IMR-90 (cell line): ENCODE measurements at regions not wholly inside any gene's neighbourhood (a gene's known extent, or its start where the extent isn't known, plus 50 kb on each side); places are given as distances from the start of the nearest gene placed in this dataset.
"Not testable (repeated sequence)": the region's sequence is repeated elsewhere in the genome, so short reads cannot be mapped to it uniquely, and the experiment has no call there.

Experiments used
- ATAC-seq: fragments of 200-7000 bp; cut with Tn5 transposase; 2 replicates; pipeline ENCODE4 v1.9.1; 2020; ENCODE audit warnings: low read depth, mild to moderate bottlenecking, moderate library complexity
- BruUV-seq: library from RNA; stranded (reverse); fragments of 400-500 nt; replicated peaks from 2 replicates; lab custom pipeline; 2021; lab: Mats Ljungman, UMichigan
- CTCF ChIA-PET: fragments of 300-600 bp; formaldehyde crosslinking; extraction: SDS; loops from one replicate; lab custom pipeline; 2021; ENCODE audit warnings: antibody characterized with exemption; lab: Yijun Ruan, JAX
- POLR2A ChIA-PET: fragments of 300-600 bp; sonication (Branson Sonifier 250); formaldehyde crosslinking; loops from one replicate; lab custom pipeline; 2022; ENCODE audit warnings: antibody characterized with exemption; ENCODE audit not compliant: unreplicated experiment; lab: Charles Lee
- DNase-seq: peaks from one replicate; pipeline ENCODE4 v3.0.0; 2013
- H2AFZ ChIP-seq: replicated peaks from 2 replicates; pipeline ENCODE3; 2013; ENCODE audit warnings: low read length, mild to moderate bottlenecking; ENCODE audit not compliant: poor library complexity
- H2AK5ac ChIP-seq: 2 replicates; pipeline ENCODE4 v1.6.1; 2013; ENCODE audit warnings: low read depth, low read length, inconsistent platforms
- H2AK9ac ChIP-seq: replicated peaks from 2 replicates; pipeline ENCODE3; 2013; ENCODE audit warnings: mild to moderate bottlenecking, low read depth, low read length, moderate library complexity; ENCODE audit not compliant: poor library complexity
- H2BK120ac ChIP-seq: 2 replicates; pipeline ENCODE4 v1.6.1; 2013; ENCODE audit warnings: low read depth, low read length, inconsistent platforms
- H2BK15ac ChIP-seq: 3 replicates; pipeline ENCODE4 v1.6.1; 2013; ENCODE audit warnings: low read depth, low read length, inconsistent platforms
- H2BK20ac ChIP-seq: 2 replicates; pipeline ENCODE4 v1.6.1; 2013; ENCODE audit warnings: low read depth, mild to moderate bottlenecking, inconsistent platforms, low read length, moderate library complexity
- H2BK5ac ChIP-seq: 2 replicates; pipeline ENCODE4 v1.6.1; 2013; ENCODE audit warnings: mild to moderate bottlenecking, low read depth, low read length, inconsistent platforms; ENCODE audit not compliant: poor library complexity, severe bottlenecking
- H3K14ac ChIP-seq: replicated peaks from 2 replicates; pipeline ENCODE4 v1.6.1; 2013; ENCODE audit warnings: low read depth, low read length, inconsistent platforms
- H3K18ac ChIP-seq: 2 replicates; pipeline ENCODE4 v1.6.1; 2013; ENCODE audit warnings: low read depth, low read length, control low read depth
- H3K23ac ChIP-seq: 2 replicates; pipeline ENCODE4 v1.6.1; 2013; ENCODE audit warnings: low read depth, low read length, inconsistent platforms
- H3K27ac ChIP-seq: 2 replicates; pipeline ENCODE4 v1.5.1; 2013; ENCODE audit warnings: mild to moderate bottlenecking, control low read depth, low read length; ENCODE audit not compliant: insufficient read depth
- H3K27me3 ChIP-seq: 2 replicates; pipeline ENCODE4 v1.6.1; 2013; ENCODE audit warnings: low read length; ENCODE audit not compliant: control insufficient read depth, insufficient read depth
- H3K36me3 ChIP-seq: 2 replicates; pipeline ENCODE4 v1.6.1; 2013; ENCODE audit warnings: low read length, mixed read lengths; ENCODE audit not compliant: control insufficient read depth, insufficient read depth
- H3K4ac ChIP-seq: 2 replicates; pipeline ENCODE4 v1.6.1; 2013; ENCODE audit warnings: low read depth, low read length, inconsistent platforms
- H3K4me1 ChIP-seq: 2 replicates; pipeline ENCODE4 v1.6.1; 2013; ENCODE audit warnings: low read length, mixed read lengths; ENCODE audit not compliant: control insufficient read depth, insufficient read depth
- H3K4me2 ChIP-seq: 2 replicates; pipeline ENCODE4 v1.6.1; 2013; ENCODE audit warnings: low read depth, mild to moderate bottlenecking, control low read depth, low read length, moderate library complexity
- H3K4me3 ChIP-seq: 2 replicates; pipeline ENCODE4 v1.5.1; 2013; ENCODE audit warnings: low read depth, mild to moderate bottlenecking, control low read depth, low read length, moderate library complexity; ENCODE audit not compliant: insufficient read depth
- H3K56ac ChIP-seq: 2 replicates; pipeline ENCODE4 v1.6.1; 2013; ENCODE audit warnings: low read length, inconsistent platforms; ENCODE audit not compliant: insufficient read depth; ENCODE audit errors: extremely low read depth
- H3K79me1 ChIP-seq, 2 experiments: 2 replicates each; pipeline ENCODE4 v1.6.1; 2013; ENCODE audit warnings: low read length in 2 of 2, inconsistent platforms in 1 of 2, low read depth in 1 of 2
- H3K9ac ChIP-seq: 2 replicates; pipeline ENCODE4 v1.6.1; 2013; ENCODE audit warnings: low read depth, low read length, control low read depth
- H3K9me1 ChIP-seq: 2 replicates; pipeline ENCODE4 v1.6.1; 2013; ENCODE audit warnings: low read length, inconsistent platforms; ENCODE audit not compliant: insufficient read depth
- H3K9me3 ChIP-seq: 2 replicates; pipeline ENCODE4 v1.6.1; 2013; ENCODE audit warnings: low read length; ENCODE audit not compliant: control insufficient read depth, insufficient read depth
- H4K20me1 ChIP-seq: 2 replicates; pipeline ENCODE4 v1.6.1; 2013; ENCODE audit warnings: low read length, inconsistent platforms; ENCODE audit not compliant: insufficient read depth
- H4K5ac ChIP-seq: 2 replicates; pipeline ENCODE4 v1.6.1; 2013; ENCODE audit warnings: mild to moderate bottlenecking, low read depth, low read length, control low read depth
- H4K8ac ChIP-seq, 2 experiments: 2 replicates each; pipeline ENCODE4 v1.6.1; 2013; ENCODE audit warnings: low read depth in 2 of 2, low read length in 2 of 2, control low read depth in 1 of 2, inconsistent platforms in 1 of 2
- H4K91ac ChIP-seq: 2 replicates; pipeline ENCODE4 v1.6.1; 2013; ENCODE audit warnings: low read depth, low read length, inconsistent platforms; ENCODE audit not compliant: insufficient read depth
- WGBS, 2 experiments: methylation state at CpG; one replicate each; pipeline versions ENCODE4 v1.1.5 to v1.1.7; 2013; ENCODE audit warnings: missing lambda C conversion rate in 2 of 2; ENCODE audit not compliant: insufficient read length in 1 of 2; ENCODE audit errors: extremely low coverage in 2 of 2; 5-methylcytosine and 5-hydroxymethylcytosine counted together
- dilution Hi-C: fragments of 300-500 bp; cut with HindIII; formaldehyde crosslinking; loops from one replicate; pipeline ENCODE4 v1.14.3; 2018; ENCODE audit warnings: low sequenced_read_pairs; ENCODE audit not compliant: unreplicated experiment
- in situ Hi-C: fragments of 300-500 bp; cut with MboI; formaldehyde crosslinking; loops from 3 replicates; pipeline ENCODE4 v1.14.3; 2019; ENCODE audit warnings: low sequenced_read_pairs, inconsistent platforms, mixed read lengths
- intact Hi-C: fragments of 100-400 bp; cut with micrococcal nuclease; formaldehyde crosslinking; loops from 2 replicates; pipeline ENCODE4 v1.10.0; 2022

- H4K20me1 ChIP-seq, H3K4me2 ChIP-seq, CTCF ChIA-PET, H3K4ac ChIP-seq, H2AK9ac ChIP-seq, H2AK5ac ChIP-seq, H3K9me1 ChIP-seq, H2BK5ac ChIP-seq, H3K79me1 ChIP-seq, H2BK20ac ChIP-seq, H3K27me3 ChIP-seq, H3K18ac ChIP-seq, H3K36me3 ChIP-seq, H3K4me1 ChIP-seq, H3K9me3 ChIP-seq, H4K5ac ChIP-seq, H3K23ac ChIP-seq, dilution Hi-C loops, H3K4me3 ChIP-seq, H3K27ac ChIP-seq, H3K56ac ChIP-seq, ATAC-seq, H3K14ac ChIP-seq, POLR2A ChIA-PET, H2BK120ac ChIP-seq, H2BK15ac ChIP-seq, H4K91ac ChIP-seq, H2AFZ ChIP-seq, in situ Hi-C loops, H3K9ac ChIP-seq, DNase-seq, BruUV-seq, H4K8ac ChIP-seq, intact Hi-C loops: not testable (repeated sequence)
- WGBS, 2 experiments, result no CpG with 5 or more reads among the region's 3 CpGs
Measured at GRCh38 chr5:25446061-25446420, 801.3 kb upstream of the CDH10 start.

DNA sequence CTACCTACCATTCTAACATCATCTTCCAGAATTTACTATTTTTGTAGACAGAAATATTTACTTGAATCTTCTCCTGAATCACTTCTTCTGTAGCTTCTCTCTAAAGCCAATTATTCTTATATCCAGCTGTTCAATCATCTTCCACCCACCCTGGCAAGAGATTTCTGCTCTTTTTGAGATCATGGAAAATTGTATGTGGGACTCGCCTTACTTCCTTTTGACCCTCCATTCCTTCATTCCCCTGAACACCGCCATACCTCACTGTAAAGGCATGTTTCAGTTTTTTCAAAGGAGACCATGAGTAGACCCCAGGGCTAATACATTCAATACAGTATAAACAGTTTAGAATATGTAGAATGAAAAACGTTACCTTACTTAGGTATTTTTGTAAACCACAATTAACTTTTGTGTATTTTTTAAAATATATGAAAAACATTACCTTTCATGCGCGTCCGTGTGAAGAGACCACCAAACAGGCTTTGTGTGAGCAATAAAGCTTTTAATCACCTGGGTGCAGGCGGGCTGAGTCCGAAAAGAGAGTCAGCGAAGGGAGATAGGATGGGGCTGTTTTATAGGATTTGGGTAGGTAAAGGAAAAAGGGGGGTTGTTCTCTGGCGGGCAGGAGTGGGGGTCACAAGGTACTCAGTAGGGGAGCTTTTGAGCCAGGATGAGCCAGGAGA lies 800.7 kb upstream of the CDH10 start:
- H2AK9ac ChIP-seq, H3K27ac ChIP-seq, H2BK120ac ChIP-seq, H3K9me3 ChIP-seq, H3K9ac ChIP-seq, H2BK20ac ChIP-seq, BruUV-seq, CTCF ChIA-PET, H3K4me3 ChIP-seq, H3K36me3 ChIP-seq, intact Hi-C loops, H3K14ac ChIP-seq, H4K5ac ChIP-seq, ATAC-seq, H3K27me3 ChIP-seq, H3K9me1 ChIP-seq, H4K91ac ChIP-seq, H3K4me2 ChIP-seq, H2BK5ac ChIP-seq, in situ Hi-C loops, H3K4me1 ChIP-seq, H3K56ac ChIP-seq, H3K18ac ChIP-seq, POLR2A ChIA-PET, H2BK15ac ChIP-seq, H2AFZ ChIP-seq, H3K79me1 ChIP-seq, DNase-seq, H2AK5ac ChIP-seq, dilution Hi-C loops, H3K4ac ChIP-seq, H4K20me1 ChIP-seq, H4K8ac ChIP-seq, H3K23ac ChIP-seq: not testable (repeated sequence)
- WGBS, 2 experiments, result no CpG with 5 or more reads among the region's 10 CpGs
